ENCODE measurements at regions not wholly inside any gene's neighbourhood (a gene's known extent, or its start where the extent isn't known, plus 50 kb on each side); places are given as distances from the start of the nearest gene placed in this dataset.

DNA sequence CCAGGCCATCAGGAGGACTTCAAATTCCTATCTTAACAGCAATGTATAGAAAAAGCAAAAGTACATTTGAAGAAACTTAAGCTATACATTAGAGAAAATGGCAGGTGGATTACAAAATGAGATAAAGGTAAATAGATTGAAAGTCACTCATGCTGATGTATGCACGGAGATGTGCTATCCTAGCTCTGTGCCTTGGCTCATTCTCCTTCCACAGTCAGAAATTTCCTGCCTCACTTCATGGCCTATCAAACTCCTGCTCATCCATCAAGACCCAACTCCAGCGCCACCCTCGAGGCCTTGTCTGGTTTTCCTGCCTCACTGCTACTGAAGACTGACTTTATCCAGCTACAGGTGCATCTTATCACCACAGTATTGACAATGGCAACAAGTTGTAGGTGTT lies 72.9 kb downstream of the NSMCE3 start:
- TF ChIP-seq EP300 (IDR thresholded peaks at IDR 0.05) (no peak), POLR2A (IDR thresholded peaks at IDR 0.05) (no peak), POLR2AphosphoS5 (IDR thresholded peaks at IDR 0.05) (no peak)
- TF ChIP-seq, protein P1, sequence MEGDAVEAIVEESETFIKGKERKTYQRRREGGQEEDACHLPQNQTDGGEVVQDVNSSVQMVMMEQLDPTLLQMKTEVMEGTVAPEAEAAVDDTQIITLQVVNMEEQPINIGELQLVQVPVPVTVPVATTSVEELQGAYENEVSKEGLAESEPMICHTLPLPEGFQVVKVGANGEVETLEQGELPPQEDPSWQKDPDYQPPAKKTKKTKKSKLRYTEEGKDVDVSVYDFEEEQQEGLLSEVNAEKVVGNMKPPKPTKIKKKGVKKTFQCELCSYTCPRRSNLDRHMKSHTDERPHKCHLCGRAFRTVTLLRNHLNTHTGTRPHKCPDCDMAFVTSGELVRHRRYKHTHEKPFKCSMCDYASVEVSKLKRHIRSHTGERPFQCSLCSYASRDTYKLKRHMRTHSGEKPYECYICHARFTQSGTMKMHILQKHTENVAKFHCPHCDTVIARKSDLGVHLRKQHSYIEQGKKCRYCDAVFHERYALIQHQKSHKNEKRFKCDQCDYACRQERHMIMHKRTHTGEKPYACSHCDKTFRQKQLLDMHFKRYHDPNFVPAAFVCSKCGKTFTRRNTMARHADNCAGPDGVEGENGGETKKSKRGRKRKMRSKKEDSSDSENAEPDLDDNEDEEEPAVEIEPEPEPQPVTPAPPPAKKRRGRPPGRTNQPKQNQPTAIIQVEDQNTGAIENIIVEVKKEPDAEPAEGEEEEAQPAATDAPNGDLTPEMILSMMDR (IDR thresholded peaks at IDR 0.05) = no peak
